Sigmoid colon (tissue), 6 donors: ENCODE measurements at regions not wholly inside any gene's neighbourhood (a gene's known extent, or its start where the extent isn't known, plus 50 kb on each side); places are given as distances from the start of the nearest gene placed in this dataset.
A peak's percentile ranks its signal among the peaks of the same experiment; 100 is the strongest.

Source experiments
- DNase-seq: peaks from one replicate; pipeline ENCODE4 v3.0.0-alpha.2; 2019
- H3K27ac ChIP-seq, 4 donors: fragments of 200-600 bp; sonication (generic); one replicate each; pipeline ENCODE4 v1.5.1; 2016 to 2019; ENCODE audit warnings: mild to moderate bottlenecking in 1 of 4
- H3K27me3 ChIP-seq, 3 donors: fragments of 200-600 bp; sonication (generic); one replicate each; pipeline ENCODE4 v1.5.1; 2019; ENCODE audit warnings: mild to moderate bottlenecking in 1 of 3
- H3K36me3 ChIP-seq, 4 donors: fragments of 200-600 bp; sonication (generic); one replicate each; pipeline ENCODE4 v1.5.1; 2016 to 2019
- H3K4me1 ChIP-seq, 4 donors: fragments of 200-600 bp; sonication (generic); one replicate each; pipeline ENCODE4 v1.5.1; 2017 to 2019
- H3K4me3 ChIP-seq, 4 donors: fragments of 200-600 bp; sonication (generic); one replicate each; pipeline ENCODE4 v1.5.1; 2017 to 2019; ENCODE audit warnings: mild to moderate bottlenecking in 2 of 4, moderate library complexity in 1 of 4
- H3K9me3 ChIP-seq, 4 donors: fragments of 200-600 bp in 3 of 4; sonication (generic) in 3 of 4; one replicate each; pipeline versions ENCODE4 v1.5.1 to v1.6.1; 2013 to 2019
- EP300 ChIP-seq, 4 donors: sonication (generic); formaldehyde crosslinking; IDR thresholded peaks; one replicate each; pipeline ENCODE4 v1.6.1; 2017; ENCODE audit warnings: antibody characterized with exemption in 4 of 4
- POLR2A ChIP-seq, 2 donors: fragments of 450-650 bp; IDR thresholded peaks; one replicate each; pipeline ENCODE4 v1.6.1; 2016; ENCODE audit warnings: antibody characterized with exemption in 2 of 2, mild to moderate bottlenecking in 2 of 2, moderate library complexity in 2 of 2
- POLR2AphosphoS5 ChIP-seq, 4 donors: sonication (generic); formaldehyde crosslinking; IDR thresholded peaks; one replicate each; pipeline ENCODE4 v1.6.1; 2017; ENCODE audit warnings: antibody characterized with exemption in 4 of 4
- WGBS, 2 donors: extraction: QIAGEN DNeasy Blood & Tissue Kit; methylation state at CpG; one replicate each; pipeline ENCODE4 v1.1.7; 2013; 5-methylcytosine and 5-hydroxymethylcytosine counted together
- intact Hi-C: fragments of 100-400 bp; cut with DNase I; formaldehyde crosslinking; loops from one replicate; pipeline ENCODE4 v1.15.1; 2023
- TF ChIP-seq, protein P1 (sequence below), 4 experiments: fragments of 450-650 bp in 3 of 4; fragments of 200-600 bp in 1 of 4; IDR thresholded peaks; one replicate each; pipeline ENCODE4 v1.5.1; 2016 to 2019; ENCODE audit warnings: antibody characterized with exemption in 4 of 4, mild to moderate bottlenecking in 3 of 4, moderate library complexity in 2 of 4
- donor health status: healthy with polysubstance abuse.
- donor health status: healthy.

DNA sequence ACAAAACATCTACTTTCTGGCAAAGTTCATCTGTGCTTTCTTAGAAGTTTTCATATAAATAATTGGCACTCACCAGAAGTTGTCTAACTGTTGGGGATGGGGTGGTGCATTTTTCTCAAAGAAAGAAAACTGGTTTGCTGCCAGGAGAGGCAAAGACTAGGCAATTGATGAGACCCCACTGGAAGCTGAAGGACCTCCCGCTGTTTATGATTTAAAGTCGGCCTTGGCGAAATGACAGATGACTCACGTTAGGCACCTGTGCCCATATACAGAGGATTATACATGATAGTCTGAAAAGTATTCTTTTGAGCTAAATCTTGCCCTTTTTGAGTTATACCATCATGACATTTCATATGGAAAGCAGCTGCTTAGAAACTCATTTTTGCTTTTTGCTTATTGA, 193.0 kb upstream of the ZFHX3 start:
- H3K4me1 ChIP-seq, result no peaks in the 10 kb centered on the region
- DNase-seq, result no peak
- no peaks in the 10 kb centered on the region for H3K27me3 ChIP-seq
- intact Hi-C loops, result no loop called here
- H3K36me3 ChIP-seq, result no peaks in the 10 kb centered on the region
- WGBS, 2 donors, result 94 to 97% methylated on average over 4 of the region's 4 CpGs
- TF ChIP-seq, protein P1, sequence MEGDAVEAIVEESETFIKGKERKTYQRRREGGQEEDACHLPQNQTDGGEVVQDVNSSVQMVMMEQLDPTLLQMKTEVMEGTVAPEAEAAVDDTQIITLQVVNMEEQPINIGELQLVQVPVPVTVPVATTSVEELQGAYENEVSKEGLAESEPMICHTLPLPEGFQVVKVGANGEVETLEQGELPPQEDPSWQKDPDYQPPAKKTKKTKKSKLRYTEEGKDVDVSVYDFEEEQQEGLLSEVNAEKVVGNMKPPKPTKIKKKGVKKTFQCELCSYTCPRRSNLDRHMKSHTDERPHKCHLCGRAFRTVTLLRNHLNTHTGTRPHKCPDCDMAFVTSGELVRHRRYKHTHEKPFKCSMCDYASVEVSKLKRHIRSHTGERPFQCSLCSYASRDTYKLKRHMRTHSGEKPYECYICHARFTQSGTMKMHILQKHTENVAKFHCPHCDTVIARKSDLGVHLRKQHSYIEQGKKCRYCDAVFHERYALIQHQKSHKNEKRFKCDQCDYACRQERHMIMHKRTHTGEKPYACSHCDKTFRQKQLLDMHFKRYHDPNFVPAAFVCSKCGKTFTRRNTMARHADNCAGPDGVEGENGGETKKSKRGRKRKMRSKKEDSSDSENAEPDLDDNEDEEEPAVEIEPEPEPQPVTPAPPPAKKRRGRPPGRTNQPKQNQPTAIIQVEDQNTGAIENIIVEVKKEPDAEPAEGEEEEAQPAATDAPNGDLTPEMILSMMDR (IDR thresholded peaks at IDR 0.05), result no peak
- H3K9me3 ChIP-seq, result no peaks in the 10 kb centered on the region
- no peak overlapping the region for H3K4me3 ChIP-seq
- H3K27ac ChIP-seq, result no peak overlapping the region

DNA sequence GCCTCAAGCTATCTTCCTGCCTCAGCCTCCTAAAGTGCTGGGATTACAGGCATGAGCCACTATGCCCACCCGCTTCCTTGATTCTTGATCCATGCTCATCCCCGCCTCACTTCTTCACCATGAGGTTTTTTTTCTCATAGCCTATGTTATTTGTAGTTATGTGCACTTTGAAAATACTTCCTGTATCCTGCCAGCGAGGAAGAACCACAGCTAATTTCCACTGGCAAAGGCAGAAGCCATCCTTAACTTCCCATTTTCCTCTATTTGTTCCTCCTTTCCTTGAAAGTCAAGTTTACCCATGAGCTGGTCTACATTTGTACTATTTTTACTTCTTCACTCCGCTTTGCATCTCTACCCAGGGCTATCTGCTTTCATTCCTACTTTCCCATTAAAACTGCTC, 189.7 kb upstream of the ZFHX3 start:
- H3K27ac ChIP-seq, result no peak overlapping the region
- WGBS, 2 donors, result 83 to 92% methylated on average over 4 of the region's 4 CpGs
- H3K4me1 ChIP-seq, result peaks cover 0 to 9% (median 8%) of the 10 kb centered on the region in 4 donors
- no peak overlapping the region for H3K4me3 ChIP-seq
- H3K36me3 ChIP-seq, result no peaks in the 10 kb centered on the region
- TF ChIP-seq, protein P1 (IDR thresholded peaks at IDR 0.05), result no peak
- TF ChIP-seq EP300 (IDR thresholded peaks at IDR 0.05) (no peak), POLR2A (IDR thresholded peaks at IDR 0.05) (no peak), POLR2AphosphoS5 (IDR thresholded peaks at IDR 0.05) (no peak)
- DNase-seq, result no peak
- no peaks in the 10 kb centered on the region for H3K27me3 ChIP-seq
- intact Hi-C loops, result no loop called here
- H3K9me3 ChIP-seq, result no peaks in the 10 kb centered on the region

DNA sequence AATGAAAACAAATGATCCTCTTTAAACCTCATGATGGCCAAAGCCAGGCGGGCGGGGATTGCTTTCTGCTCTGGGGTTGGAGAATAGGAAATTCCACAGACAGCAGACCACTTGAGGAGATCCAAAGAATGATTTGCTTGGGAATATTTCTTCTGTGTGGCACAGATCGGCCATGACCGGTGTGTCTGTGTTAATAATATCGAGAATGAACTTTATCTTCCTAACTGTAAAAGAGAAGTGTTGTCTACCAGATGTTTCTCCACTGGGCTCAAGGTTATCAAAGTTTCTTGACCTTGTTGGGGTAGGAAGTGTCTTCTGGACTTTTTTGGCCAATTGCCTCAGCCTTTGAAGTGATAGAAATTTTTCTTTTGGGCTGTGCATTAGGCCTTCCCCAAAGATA, 186.6 kb upstream of the ZFHX3 start:
- no peak for DNase-seq
- no peaks in the 10 kb centered on the region for H3K36me3 ChIP-seq
- intact Hi-C loops, result no loop called here

DNA sequence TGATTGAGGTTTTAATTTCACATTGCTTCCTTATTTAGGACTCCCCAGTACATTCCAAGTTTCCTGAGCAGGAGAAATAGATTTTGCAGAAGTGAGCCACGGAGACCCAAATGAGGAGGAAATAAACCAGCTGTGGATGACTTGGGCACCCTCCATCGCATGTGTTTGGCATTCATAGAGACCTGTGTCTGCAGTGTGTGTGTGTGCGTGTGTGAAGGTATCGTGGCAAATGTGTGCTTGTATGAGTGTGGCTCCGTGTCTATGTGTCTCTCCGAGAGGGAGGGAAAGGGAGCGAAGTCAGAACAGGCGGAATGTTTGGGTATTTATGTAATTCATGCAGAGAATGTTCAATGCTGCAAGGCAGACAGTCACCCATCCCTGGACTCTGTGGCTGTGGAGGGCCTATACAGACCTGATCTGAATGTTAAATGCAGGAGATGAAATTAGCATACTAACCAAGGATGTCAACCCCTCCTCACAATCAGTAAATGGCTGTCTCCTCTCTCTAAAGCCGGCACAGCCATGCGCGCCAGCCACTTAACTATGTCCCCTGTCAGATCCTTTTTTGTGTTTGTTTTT, 186.0 kb upstream of the ZFHX3 start:
- TF ChIP-seq POLR2AphosphoS5 (IDR thresholded peaks at IDR 0.05), result no peak
- TF ChIP-seq POLR2A (IDR thresholded peaks at IDR 0.05), result no peak
- TF ChIP-seq EP300 (IDR thresholded peaks at IDR 0.05), result no peak
- TF ChIP-seq, protein P1 (IDR thresholded peaks at IDR 0.05), result no peak
- H3K4me1 ChIP-seq, result peaks cover 0 to 16% (median 13%) of the 10 kb centered on the region in 4 donors
- no peaks in the 10 kb centered on the region for H3K36me3 ChIP-seq
- intact Hi-C loops, result no loop called here
- H3K4me3 ChIP-seq, result peak overlapping the region in 1 of 4 donors; percentile 27
- H3K27ac ChIP-seq, result peak overlapping the region in 1 of 4 donors; percentile 30
- no peak for DNase-seq
- H3K9me3 ChIP-seq, result no peaks in the 10 kb centered on the region
- H3K27me3 ChIP-seq, result no peaks in the 10 kb centered on the region
- WGBS, 2 donors, result 78 to 88% methylated on average over 11 of the region's 11 CpGs

More for the DNA sequence above, 186.6 kb upstream of the ZFHX3 start:
- no peaks in the 10 kb centered on the region for H3K27me3 ChIP-seq
- no peaks in the 10 kb centered on the region for H3K9me3 ChIP-seq
- TF ChIP-seq, protein P1 (IDR thresholded peaks at IDR 0.05), result no peak
- TF ChIP-seq POLR2AphosphoS5 (IDR thresholded peaks at IDR 0.05) (no peak), EP300 (IDR thresholded peaks at IDR 0.05) (no peak), POLR2A (IDR thresholded peaks at IDR 0.05) (no peak)
- WGBS, 2 donors, result 85 to 89% methylated on average over 5 of the region's 5 CpGs
- H3K27ac ChIP-seq, result no peak overlapping the region
- peaks cover 0 to 16% (median 13%) of the 10 kb centered on the region in 4 donors for H3K4me1 ChIP-seq
- H3K4me3 ChIP-seq, result no peak overlapping the region

DNA sequence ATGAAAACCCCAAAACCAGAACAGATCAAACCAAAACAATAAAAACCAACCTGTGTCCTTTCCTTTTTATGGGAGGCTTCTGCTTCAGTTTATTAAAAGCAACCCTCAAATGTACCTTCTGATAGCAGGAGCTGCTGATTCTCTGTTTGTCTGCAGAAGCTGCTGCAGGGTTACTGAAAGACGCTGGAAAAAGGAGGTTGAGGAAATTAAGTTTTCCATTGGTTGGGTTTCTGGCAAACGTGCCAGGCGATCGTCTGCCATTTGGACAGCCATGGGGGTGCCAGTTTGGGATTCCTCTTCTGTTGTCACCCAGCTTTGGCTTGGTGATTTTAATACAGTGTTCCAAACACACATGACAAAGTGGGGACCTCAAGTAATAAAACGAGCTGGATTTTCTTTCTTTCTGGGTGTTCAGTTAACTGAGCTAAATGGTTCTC, 185.4 kb upstream of the ZFHX3 start:
- DNase-seq, result no peak
- 70 to 83% methylated on average over 5 of the region's 5 CpGs for WGBS, 2 donors
- Histone ChIP-seq H3K27me3 (no peaks in the 10 kb centered on the region), H3K36me3 (no peaks in the 10 kb centered on the region), H3K9me3 (no peaks in the 10 kb centered on the region), H3K4me3 (peak overlapping the region in 2 of 4 donors; percentile 27 to 28), H3K4me1 (peaks cover 0 to 16% (median 13%) of the 10 kb centered on the region in 4 donors), H3K27ac (peak overlapping the region in 2 of 4 donors; percentile 30 to 33)
- no peak for TF ChIP-seq EP300 (IDR thresholded peaks at IDR 0.05)
- no peak for TF ChIP-seq POLR2AphosphoS5 (IDR thresholded peaks at IDR 0.05)
- no peak for TF ChIP-seq POLR2A (IDR thresholded peaks at IDR 0.05)
- TF ChIP-seq, protein P1 (IDR thresholded peaks at IDR 0.05), result no peak
- intact Hi-C loops, result no loop called here
